SU-DHL-6 (cell line): ENCODE measurements at regions not wholly inside any gene's neighbourhood (a gene's known extent, or its start where the extent isn't known, plus 50 kb on each side); places are given as distances from the start of the nearest gene placed in this dataset.

Source experiments
- H2AFZ ChIP-seq: fragments of 200-600 bp; sonication (generic); 2 replicates; pipeline ENCODE4 v1.6.1; 2014; ENCODE audit warnings: low read depth, mild to moderate bottlenecking, moderate library complexity, mixed read lengths, antibody characterized with exemption, low read length; ENCODE audit not compliant: severe bottlenecking
- H3F3A ChIP-seq: fragments of 200-600 bp; shearing (Covaris generic); 2 replicates; pipeline ENCODE4 v1.6.0; 2016; ENCODE audit warnings: antibody characterized with exemption, mild to moderate bottlenecking; ENCODE audit not compliant: insufficient read depth
- H3K27ac ChIP-seq: fragments of 200-600 bp; sonication (generic); 2 replicates; pipeline ENCODE4 v1.5.1; 2016; ENCODE audit warnings: low read depth, mild to moderate bottlenecking, low read length, moderate library complexity, mixed read lengths
- H3K27me3 ChIP-seq: fragments of 200-600 bp; sonication (generic), shearing (Covaris generic); 2 replicates; pipeline ENCODE4 v1.6.0; 2014; ENCODE audit warnings: mild to moderate bottlenecking, low read length
- H3K36me3 ChIP-seq: fragments of 200-600 bp; sonication (generic); 2 replicates; pipeline ENCODE4 v1.6.1; 2014; ENCODE audit warnings: mild to moderate bottlenecking, low read length, mixed read lengths
- H3K4me2 ChIP-seq: fragments of 300-600, 200-600 bp; shearing (Covaris generic), sonication (generic); 2 replicates; pipeline ENCODE4 v1.6.0; 2014; ENCODE audit warnings: low read length, low read depth, mild to moderate bottlenecking; ENCODE audit not compliant: poor library complexity, severe bottlenecking
- H3K4me3 ChIP-seq: fragments of 200-600 bp; sonication (generic); 2 replicates; pipeline ENCODE4 v1.5.1; 2014; ENCODE audit warnings: antibody characterized with exemption, low read length, mild to moderate bottlenecking, mixed read lengths; ENCODE audit not compliant: insufficient read depth, poor library complexity, severe bottlenecking
- H3K79me2 ChIP-seq: fragments of 200-600 bp; sonication (generic); 2 replicates; pipeline ENCODE4 v1.6.1; 2014; ENCODE audit warnings: mild to moderate bottlenecking, low read length, moderate library complexity; ENCODE audit not compliant: insufficient read depth
- H3K9ac ChIP-seq: fragments of 200-600 bp; sonication (generic); 2 replicates; pipeline ENCODE4 v1.7.0; 2014; ENCODE audit warnings: mild to moderate bottlenecking, low read length
- H3K9me2 ChIP-seq: fragments of 200-600 bp; sonication (generic); replicated peaks from 2 replicates; pipeline ENCODE4 v1.6.1; 2014; ENCODE audit warnings: low read length; ENCODE audit not compliant: insufficient read depth
- H3K9me3 ChIP-seq: fragments of 200-600 bp; sonication (generic); 2 replicates; pipeline ENCODE4 v1.6.1; 2014; ENCODE audit warnings: low read length, mixed read lengths; ENCODE audit not compliant: insufficient read depth
- H4K20me1 ChIP-seq: fragments of 200-600 bp; sonication (generic); 2 replicates; pipeline ENCODE4 v1.6.1; 2014; ENCODE audit warnings: low read depth, mild to moderate bottlenecking, antibody characterized with exemption, low read length, moderate library complexity, mixed read lengths
- EZH2phosphoT487 ChIP-seq: fragments of 200-600 bp; sonication (generic), shearing (Covaris generic); conservative IDR thresholded peaks from 2 replicates; pipeline ENCODE4 v1.6.1; 2018; ENCODE audit warnings: mild to moderate bottlenecking, antibody characterized with exemption, low read length, moderate library complexity, mixed read lengths
- TF ChIP-seq, protein P1 (sequence below): fragments of 200-600 bp; sonication (generic); IDR thresholded peaks from one replicate; pipeline ENCODE4 v1.5.1; 2017; ENCODE audit warnings: antibody characterized with exemption, mild to moderate bottlenecking, low read length, moderate library complexity; ENCODE audit not compliant: insufficient read depth, poor library complexity, severe bottlenecking

DNA sequence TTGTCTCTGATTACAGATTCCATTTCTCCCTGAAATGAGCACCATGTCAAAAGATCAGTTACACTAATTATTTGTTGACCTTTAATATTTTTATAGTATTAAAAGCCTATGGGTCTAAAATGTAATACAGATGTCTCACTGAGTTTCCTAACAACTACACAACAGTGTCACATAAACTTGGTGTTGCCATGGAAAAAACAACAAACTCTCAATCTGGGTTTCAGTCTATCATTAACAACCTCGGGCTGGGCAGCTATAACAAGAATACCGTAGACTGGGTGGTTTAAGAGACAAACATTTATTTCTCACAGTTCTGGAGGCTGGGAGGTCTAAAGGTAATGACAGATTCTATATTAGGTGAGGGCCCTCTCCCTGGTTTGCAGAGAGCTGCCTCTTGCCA is 407.1 kb downstream of the HNRNPD start:
- H3K4me2 ChIP-seq = no peak overlapping the region
- H2AFZ ChIP-seq = no peak overlapping the region
- no peak overlapping the region for H3K4me3 ChIP-seq
- no peaks in the 10 kb centered on the region for H3K9me3 ChIP-seq
- TF ChIP-seq, protein P1, sequence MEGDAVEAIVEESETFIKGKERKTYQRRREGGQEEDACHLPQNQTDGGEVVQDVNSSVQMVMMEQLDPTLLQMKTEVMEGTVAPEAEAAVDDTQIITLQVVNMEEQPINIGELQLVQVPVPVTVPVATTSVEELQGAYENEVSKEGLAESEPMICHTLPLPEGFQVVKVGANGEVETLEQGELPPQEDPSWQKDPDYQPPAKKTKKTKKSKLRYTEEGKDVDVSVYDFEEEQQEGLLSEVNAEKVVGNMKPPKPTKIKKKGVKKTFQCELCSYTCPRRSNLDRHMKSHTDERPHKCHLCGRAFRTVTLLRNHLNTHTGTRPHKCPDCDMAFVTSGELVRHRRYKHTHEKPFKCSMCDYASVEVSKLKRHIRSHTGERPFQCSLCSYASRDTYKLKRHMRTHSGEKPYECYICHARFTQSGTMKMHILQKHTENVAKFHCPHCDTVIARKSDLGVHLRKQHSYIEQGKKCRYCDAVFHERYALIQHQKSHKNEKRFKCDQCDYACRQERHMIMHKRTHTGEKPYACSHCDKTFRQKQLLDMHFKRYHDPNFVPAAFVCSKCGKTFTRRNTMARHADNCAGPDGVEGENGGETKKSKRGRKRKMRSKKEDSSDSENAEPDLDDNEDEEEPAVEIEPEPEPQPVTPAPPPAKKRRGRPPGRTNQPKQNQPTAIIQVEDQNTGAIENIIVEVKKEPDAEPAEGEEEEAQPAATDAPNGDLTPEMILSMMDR = no peak
- TF ChIP-seq EZH2phosphoT487 = no peak
- H3F3A ChIP-seq = no peaks in the 10 kb centered on the region
- H4K20me1 ChIP-seq = no peaks in the 10 kb centered on the region
- no peaks in the 10 kb centered on the region for H3K27me3 ChIP-seq
- no peaks in the 10 kb centered on the region for H3K9me2 ChIP-seq
- H3K79me2 ChIP-seq = no peaks in the 10 kb centered on the region
- no peak overlapping the region for H3K9ac ChIP-seq
- H3K27ac ChIP-seq = no peak overlapping the region
- no peaks in the 10 kb centered on the region for H3K36me3 ChIP-seq

DNA sequence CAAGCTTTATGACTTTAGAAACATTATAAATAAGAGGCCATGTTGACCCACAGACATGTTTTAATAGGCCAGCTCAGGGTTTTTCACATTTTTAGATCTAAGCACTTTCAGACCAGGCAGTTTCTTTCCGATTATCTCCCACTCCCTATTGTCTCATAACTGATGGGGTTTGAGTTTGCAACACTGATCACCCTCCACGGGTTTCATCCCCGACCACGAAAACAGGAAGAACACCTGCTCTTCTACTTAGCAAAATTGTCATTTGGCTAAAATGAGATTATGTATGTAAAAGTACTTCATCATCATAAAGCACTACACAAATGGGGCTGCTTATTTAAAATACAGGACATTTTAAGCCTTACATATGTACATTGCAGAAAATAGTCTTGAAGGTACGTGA is 407.9 kb downstream of the HNRNPD start:
- TF ChIP-seq EZH2phosphoT487 = no peak
- TF ChIP-seq, protein P1 = no peak
- Histone ChIP-seq H3K27ac (no peak overlapping the region), H4K20me1 (no peaks in the 10 kb centered on the region), H3K79me2 (no peaks in the 10 kb centered on the region), H3K9me3 (no peaks in the 10 kb centered on the region), H3K27me3 (no peaks in the 10 kb centered on the region), H3K4me3 (no peak overlapping the region), H3K4me2 (no peak overlapping the region), H3K9me2 (no peaks in the 10 kb centered on the region), H3F3A (no peaks in the 10 kb centered on the region), H3K36me3 (no peaks in the 10 kb centered on the region), H3K9ac (no peak overlapping the region), H2AFZ (no peak overlapping the region)

- Histone ChIP-seq H3K9ac (no peak overlapping the region), H3K9me3 (no peaks in the 10 kb centered on the region), H3F3A (no peaks in the 10 kb centered on the region), H3K4me2 (no peak overlapping the region), H3K36me3 (no peaks in the 10 kb centered on the region), H3K79me2 (no peaks in the 10 kb centered on the region), H2AFZ (no peak overlapping the region), H3K27me3 (no peaks in the 10 kb centered on the region), H4K20me1 (no peaks in the 10 kb centered on the region), H3K4me3 (no peak overlapping the region), H3K9me2 (no peaks in the 10 kb centered on the region), H3K27ac (no peak overlapping the region)
- TF ChIP-seq, protein P1 = no peak
- no peak for TF ChIP-seq EZH2phosphoT487
Observed at GRCh38 chr4:81965454-81965853, 408.3 kb downstream of the HNRNPD start.

- no peak overlapping the region for H3K4me2 ChIP-seq
- TF ChIP-seq EZH2phosphoT487 = no peak
- TF ChIP-seq, protein P1 = no peak
Observed at GRCh38 chr4:81963763-81964020, 410.1 kb downstream of the HNRNPD start.

More at GRCh38 chr4:81963763-81964020, 410.1 kb downstream of the HNRNPD start:
- Histone ChIP-seq H2AFZ (no peak overlapping the region), H3K79me2 (no peaks in the 10 kb centered on the region), H3K4me3 (no peak overlapping the region), H3K27ac (no peak overlapping the region), H3K9ac (no peak overlapping the region), H3K9me3 (no peaks in the 10 kb centered on the region), H4K20me1 (no peaks in the 10 kb centered on the region), H3K27me3 (no peaks in the 10 kb centered on the region), H3K9me2 (no peaks in the 10 kb centered on the region), H3K36me3 (no peaks in the 10 kb centered on the region), H3F3A (no peaks in the 10 kb centered on the region)
